ENCODE measurements at regions not wholly inside any gene's neighbourhood (a gene's known extent, or its start where the extent isn't known, plus 50 kb on each side); places are given as distances from the start of the nearest gene placed in this dataset.

DNA sequence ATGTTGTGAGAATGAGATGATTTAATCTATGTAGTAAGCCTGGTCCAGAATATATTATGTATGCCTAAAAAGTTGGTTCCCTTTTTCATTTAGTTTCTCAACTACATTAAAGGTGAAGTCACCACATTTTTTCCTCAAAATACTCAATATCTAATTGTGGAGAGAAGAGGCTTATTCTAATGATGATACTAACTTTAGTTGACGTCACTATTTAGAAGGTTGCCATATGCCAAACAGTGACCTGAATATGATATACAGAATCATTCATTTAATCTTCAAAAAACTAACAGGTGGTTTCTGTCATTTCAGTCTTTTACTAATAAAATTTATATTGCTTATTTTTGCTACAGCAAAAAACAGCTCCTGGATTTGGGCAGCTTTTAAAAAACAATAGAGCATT is 480.7 kb upstream of the NWD2 start:
- Histone ChIP-seq H2AK5ac (ENCODE audit: low read depth, low read length) (no peak overlapping the region), H3K14ac (ENCODE audit: low read length) (no peak overlapping the region), H3K4me1 (ENCODE audit: control insufficient read depth in 2 of 2, insufficient read depth in 1 of 2, low read depth in 1 of 2, low read length in 2 of 2) (peaks cover 0 to 1% of the 10 kb centered on the region in 2 donors), H2BK15ac (ENCODE audit: low read length) (no peak overlapping the region), H2AFZ (ENCODE audit: low read length) (no peak overlapping the region), H3K4ac (ENCODE audit: low read length) (no peak overlapping the region), H3K9ac (ENCODE audit: low read depth, low read length, poor library complexity) (no peak overlapping the region), H2BK120ac (ENCODE audit: low read depth, low read length) (no peak overlapping the region), H4K8ac (ENCODE audit: low read depth, low read length) (no peak overlapping the region), H3K27me3 (ENCODE audit: control insufficient read depth in 3 of 3, insufficient read depth in 3 of 3, low read depth in 1 of 3, low read length in 3 of 3) (no peaks in the 10 kb centered on the region), H2BK12ac (ENCODE audit: low read length) (no peak overlapping the region), H3K4me2 (ENCODE audit: insufficient read depth, low read length, poor library complexity, severe bottlenecking) (no peak overlapping the region), H3K79me1 (ENCODE audit: low read depth, low read length) (no peaks in the 10 kb centered on the region), H3K9me3 (replicated peaks in 1 of 2; ENCODE audit: control insufficient read depth in 2 of 2, insufficient read depth in 1 of 2, low read depth in 1 of 2, low read length in 2 of 2) (no peaks in the 10 kb centered on the region), H3K27ac (replicated peaks; ENCODE audit: low read length) (no peak overlapping the region), H3K23ac (ENCODE audit: low read depth, low read length, poor library complexity) (no peak overlapping the region), H4K91ac (ENCODE audit: low read depth, low read length, poor library complexity) (no peak overlapping the region), H2BK5ac (ENCODE audit: low read length) (no peak overlapping the region), H3K4me3 (ENCODE audit: low read length in 2 of 2) (no peak overlapping the region), H3K36me3 (replicated peaks in 1 of 2; ENCODE audit: control insufficient read depth in 2 of 2, insufficient read depth in 2 of 2, low read length in 2 of 2) (no peaks in the 10 kb centered on the region), H3K18ac (ENCODE audit: low read length) (no peak overlapping the region)
- no CpG with 5 or more reads among the region's 1 CpG for WGBS, 2 donors (ENCODE audit: extremely low coverage in 2 of 2, insufficient read length in 2 of 2, insufficient replicate concordance in 1 of 2)
- DNase-seq (ENCODE audit: low spot score) = no peak

DNA sequence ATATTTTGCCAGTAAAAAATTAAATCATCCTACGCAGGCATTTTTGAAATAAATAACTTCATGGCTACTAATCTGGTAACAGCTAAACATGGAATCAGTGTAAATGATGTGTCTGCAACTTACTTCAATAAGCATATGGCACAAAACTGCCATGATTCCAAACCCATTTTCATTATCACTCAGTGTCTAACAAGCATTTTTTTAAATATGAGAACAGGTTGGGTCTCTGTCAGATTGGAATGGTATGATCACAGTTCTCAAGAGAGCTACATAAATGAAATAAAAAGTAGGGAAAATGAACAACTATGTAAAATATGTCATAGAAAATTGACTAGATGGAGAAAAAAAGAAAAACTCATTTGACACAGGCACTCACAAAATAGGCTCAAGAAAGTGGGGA is 476.9 kb upstream of the NWD2 start:
- Histone ChIP-seq H3K79me1 (ENCODE audit: low read depth, low read length) (no peaks in the 10 kb centered on the region), H3K4me2 (ENCODE audit: insufficient read depth, low read length, poor library complexity, severe bottlenecking) (no peak overlapping the region)
- no CpG with 5 or more reads among the region's 1 CpG for WGBS, 2 donors (ENCODE audit: extremely low coverage in 2 of 2, insufficient read length in 2 of 2, insufficient replicate concordance in 1 of 2)

DNA sequence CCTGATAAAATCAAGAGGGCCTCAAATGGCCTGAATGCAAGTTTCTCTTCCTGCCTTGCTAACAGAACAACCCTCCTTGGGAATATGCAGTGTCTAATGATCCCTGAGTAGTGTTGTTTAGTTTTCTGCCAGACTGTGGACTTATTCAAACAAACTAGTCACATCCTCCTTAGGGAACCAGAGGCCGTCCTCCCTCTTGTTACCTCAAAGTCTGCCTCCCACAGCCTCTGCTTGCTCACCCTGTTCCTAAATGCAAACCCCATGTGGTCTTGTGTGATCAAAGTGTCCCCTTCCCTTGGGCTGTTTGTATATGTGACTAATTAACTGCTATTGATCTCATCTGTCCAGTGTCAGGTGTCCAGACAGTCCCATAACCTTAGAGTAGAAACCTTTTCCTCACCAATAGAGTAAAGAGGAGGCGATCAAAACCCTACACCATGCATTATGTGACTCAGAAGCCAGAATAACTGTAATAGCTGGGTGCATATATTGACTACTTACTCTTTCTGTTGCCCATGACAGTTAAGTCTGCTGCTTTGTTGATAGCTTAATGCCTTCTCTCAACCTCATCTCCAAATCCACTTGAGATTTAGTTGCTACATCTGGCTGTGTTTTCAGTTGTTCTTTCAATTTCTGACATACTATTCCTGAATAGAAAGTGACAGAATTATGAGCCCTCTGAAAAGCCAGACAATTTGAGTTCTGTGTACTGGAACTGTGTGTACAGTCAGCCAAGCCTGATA is 473.0 kb upstream of the NWD2 start:
- Histone ChIP-seq H2BK5ac (ENCODE audit: low read length) (no peak overlapping the region), H3K14ac (ENCODE audit: low read length) (no peak overlapping the region), H3K27me3 (ENCODE audit: control insufficient read depth in 3 of 3, insufficient read depth in 3 of 3, low read depth in 1 of 3, low read length in 3 of 3) (no peaks in the 10 kb centered on the region), H3K4ac (ENCODE audit: low read length) (no peak overlapping the region), H2BK12ac (ENCODE audit: low read length) (no peak overlapping the region), H3K23ac (ENCODE audit: low read depth, low read length, poor library complexity) (no peak overlapping the region), H2BK120ac (ENCODE audit: low read depth, low read length) (no peak overlapping the region), H3K18ac (ENCODE audit: low read length) (no peak overlapping the region), H3K4me3 (ENCODE audit: low read length in 2 of 2) (no peak overlapping the region), H3K79me1 (ENCODE audit: low read depth, low read length) (no peaks in the 10 kb centered on the region), H4K8ac (ENCODE audit: low read depth, low read length) (no peak overlapping the region), H2AFZ (ENCODE audit: low read length) (no peak overlapping the region), H3K27ac (replicated peaks; ENCODE audit: low read length) (no peak overlapping the region), H2BK15ac (ENCODE audit: low read length) (no peak overlapping the region), H3K4me1 (ENCODE audit: control insufficient read depth in 2 of 2, insufficient read depth in 1 of 2, low read depth in 1 of 2, low read length in 2 of 2) (peaks cover 0 to 2% of the 10 kb centered on the region in 2 donors), H4K91ac (ENCODE audit: low read depth, low read length, poor library complexity) (no peak overlapping the region), H3K36me3 (replicated peaks in 1 of 2; ENCODE audit: control insufficient read depth in 2 of 2, insufficient read depth in 2 of 2, low read length in 2 of 2) (no peaks in the 10 kb centered on the region), H3K9me3 (replicated peaks in 1 of 2; ENCODE audit: control insufficient read depth in 2 of 2, insufficient read depth in 1 of 2, low read depth in 1 of 2, low read length in 2 of 2) (no peaks in the 10 kb centered on the region), H3K9ac (ENCODE audit: low read depth, low read length, poor library complexity) (no peak overlapping the region), H3K4me2 (ENCODE audit: insufficient read depth, low read length, poor library complexity, severe bottlenecking) (no peak overlapping the region), H2AK5ac (ENCODE audit: low read depth, low read length) (no peak overlapping the region)
- WGBS, 2 donors (ENCODE audit: extremely low coverage in 2 of 2, insufficient read length in 2 of 2, insufficient replicate concordance in 1 of 2) = no CpG with 5 or more reads among the region's 2 CpGs
- DNase-seq (ENCODE audit: low spot score) = no peak

More for the DNA sequence above, 476.9 kb upstream of the NWD2 start:
- DNase-seq (ENCODE audit: low spot score) = no peak
- Histone ChIP-seq H3K27me3 (ENCODE audit: control insufficient read depth in 3 of 3, insufficient read depth in 3 of 3, low read depth in 1 of 3, low read length in 3 of 3) (no peaks in the 10 kb centered on the region), H2BK5ac (ENCODE audit: low read length) (no peak overlapping the region), H3K9ac (ENCODE audit: low read depth, low read length, poor library complexity) (no peak overlapping the region), H2BK120ac (ENCODE audit: low read depth, low read length) (no peak overlapping the region), H3K23ac (ENCODE audit: low read depth, low read length, poor library complexity) (no peak overlapping the region), H2AFZ (ENCODE audit: low read length) (no peak overlapping the region), H3K27ac (replicated peaks; ENCODE audit: low read length) (no peak overlapping the region), H3K4me1 (ENCODE audit: control insufficient read depth in 2 of 2, insufficient read depth in 1 of 2, low read depth in 1 of 2, low read length in 2 of 2) (peaks cover 0 to 3% of the 10 kb centered on the region in 2 donors), H4K91ac (ENCODE audit: low read depth, low read length, poor library complexity) (no peak overlapping the region), H2AK5ac (ENCODE audit: low read depth, low read length) (no peak overlapping the region), H2BK15ac (ENCODE audit: low read length) (no peak overlapping the region), H3K4me3 (ENCODE audit: low read length in 2 of 2) (no peak overlapping the region), H3K4ac (ENCODE audit: low read length) (no peak overlapping the region), H2BK12ac (ENCODE audit: low read length) (no peak overlapping the region), H3K36me3 (replicated peaks in 1 of 2; ENCODE audit: control insufficient read depth in 2 of 2, insufficient read depth in 2 of 2, low read length in 2 of 2) (no peaks in the 10 kb centered on the region), H4K8ac (ENCODE audit: low read depth, low read length) (no peak overlapping the region), H3K9me3 (replicated peaks in 1 of 2; ENCODE audit: control insufficient read depth in 2 of 2, insufficient read depth in 1 of 2, low read depth in 1 of 2, low read length in 2 of 2) (no peaks in the 10 kb centered on the region), H3K18ac (ENCODE audit: low read length) (no peak overlapping the region), H3K14ac (ENCODE audit: low read length) (no peak overlapping the region)

DNA sequence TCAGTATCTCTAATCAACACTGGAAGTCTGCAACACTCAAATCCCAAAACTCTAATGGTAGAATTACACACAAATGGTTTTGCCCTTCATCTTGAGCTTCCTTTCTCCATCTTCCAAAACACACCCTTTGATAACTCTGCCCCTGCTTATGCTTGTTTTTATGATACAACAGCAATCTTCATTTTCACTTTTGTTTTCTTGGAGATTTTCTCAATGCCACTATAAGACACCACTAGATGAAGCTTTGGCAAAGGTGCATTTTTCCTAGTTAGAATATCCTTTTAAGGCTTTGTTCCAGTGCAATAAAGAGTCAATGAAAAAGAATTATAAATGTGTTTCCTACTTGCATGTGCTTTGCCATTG is 472.4 kb upstream of the NWD2 start:
- no peak overlapping the region for H2BK15ac ChIP-seq (ENCODE audit: low read length)
- no peak for DNase-seq (ENCODE audit: low spot score)
- H3K27ac ChIP-seq (replicated peaks; ENCODE audit: low read length) = no peak overlapping the region
- no peaks in the 10 kb centered on the region for H3K27me3 ChIP-seq (ENCODE audit: control insufficient read depth in 3 of 3, insufficient read depth in 3 of 3, low read depth in 1 of 3, low read length in 3 of 3)
- H3K23ac ChIP-seq (ENCODE audit: low read depth, low read length, poor library complexity) = no peak overlapping the region
- H2BK120ac ChIP-seq (ENCODE audit: low read depth, low read length) = no peak overlapping the region
- no peak overlapping the region for H3K4me2 ChIP-seq (ENCODE audit: insufficient read depth, low read length, poor library complexity, severe bottlenecking)
- H2AFZ ChIP-seq (ENCODE audit: low read length) = no peak overlapping the region
- H3K18ac ChIP-seq (ENCODE audit: low read length) = no peak overlapping the region
- H3K4ac ChIP-seq (ENCODE audit: low read length) = no peak overlapping the region
- H4K91ac ChIP-seq (ENCODE audit: low read depth, low read length, poor library complexity) = no peak overlapping the region
- peaks cover 0 to 2% of the 10 kb centered on the region in 2 donors for H3K4me1 ChIP-seq (ENCODE audit: control insufficient read depth in 2 of 2, insufficient read depth in 1 of 2, low read depth in 1 of 2, low read length in 2 of 2)
- H3K14ac ChIP-seq (ENCODE audit: low read length) = no peak overlapping the region
- no peak overlapping the region for H4K8ac ChIP-seq (ENCODE audit: low read depth, low read length)
- no peaks in the 10 kb centered on the region for H3K79me1 ChIP-seq (ENCODE audit: low read depth, low read length)
- H3K4me3 ChIP-seq (ENCODE audit: low read length in 2 of 2) = no peak overlapping the region
- H2BK12ac ChIP-seq (ENCODE audit: low read length) = no peak overlapping the region
- H3K36me3 ChIP-seq (replicated peaks in 1 of 2; ENCODE audit: control insufficient read depth in 2 of 2, insufficient read depth in 2 of 2, low read length in 2 of 2) = no peaks in the 10 kb centered on the region
- no peak overlapping the region for H3K9ac ChIP-seq (ENCODE audit: low read depth, low read length, poor library complexity)
- H3K9me3 ChIP-seq (replicated peaks in 1 of 2; ENCODE audit: control insufficient read depth in 2 of 2, insufficient read depth in 1 of 2, low read depth in 1 of 2, low read length in 2 of 2) = no peaks in the 10 kb centered on the region
- no peak overlapping the region for H2AK5ac ChIP-seq (ENCODE audit: low read depth, low read length)
- H2BK5ac ChIP-seq (ENCODE audit: low read length) = no peak overlapping the region
